ENCODE measurements at regions not wholly inside any gene's neighbourhood (a gene's known extent, or its start where the extent isn't known, plus 50 kb on each side); places are given as distances from the start of the nearest gene placed in this dataset.

DNA sequence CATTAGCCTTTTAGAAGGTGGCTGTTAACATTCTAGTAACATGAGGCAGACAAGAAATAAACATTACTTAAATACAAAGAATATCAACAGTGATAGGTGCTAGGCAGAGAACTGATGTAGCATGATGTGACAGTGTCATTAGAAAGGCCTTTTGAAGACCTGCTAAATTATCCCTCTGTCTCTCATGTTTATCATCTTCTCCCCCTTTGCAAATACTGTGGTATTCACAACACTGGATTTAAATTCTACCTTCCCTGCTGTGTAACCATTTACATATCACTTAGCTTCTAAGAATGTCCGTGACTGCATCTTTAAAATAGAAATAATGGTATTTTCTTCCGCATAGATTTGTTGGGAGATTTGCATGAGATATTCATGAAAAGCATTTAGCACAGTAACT, 74.4 kb upstream of the CLEC14A start:
- Histone ChIP-seq H3K9ac (ENCODE audit: low read depth, low read length) (no peak overlapping the region), H3K36me3 (ENCODE audit: insufficient read depth, low read depth, low read length) (no peaks in the 10 kb centered on the region), H3K27ac (ENCODE audit: low read length) (no peak overlapping the region), H3K9me3 (ENCODE audit: insufficient read depth, low read depth, low read length) (peaks cover 9% of the 10 kb centered on the region), H3K27me3 (ENCODE audit: insufficient read depth, low read length) (no peaks in the 10 kb centered on the region), H3K4me1 (ENCODE audit: insufficient read depth, low read length) (peaks cover 8% of the 10 kb centered on the region), H3K4me3 (ENCODE audit: low read length) (0 out of 2 replicates have a peak overlapping the region, but pooled peaks have one; percentile 6)

DNA sequence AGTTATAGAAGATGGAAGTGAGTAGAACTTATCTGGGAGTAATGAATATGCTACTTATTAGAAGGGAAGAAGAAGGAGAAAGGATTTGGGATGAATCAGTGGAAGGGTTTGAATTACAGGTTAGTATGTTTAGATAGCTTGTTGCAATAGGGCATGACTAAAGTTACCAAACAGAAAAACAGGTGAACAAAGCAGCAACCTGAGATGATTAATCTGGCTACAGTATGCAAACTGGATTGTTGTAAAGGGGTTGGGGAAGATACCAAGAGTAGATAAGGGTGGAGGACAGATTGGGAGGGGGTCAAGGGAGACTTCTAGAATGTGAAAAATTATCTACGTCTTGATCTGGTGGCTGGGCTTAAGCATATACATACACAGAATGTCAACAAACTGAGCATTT, 73.4 kb upstream of the CLEC14A start:
- Histone ChIP-seq H3K27me3 (ENCODE audit: insufficient read depth, low read length) (no peaks in the 10 kb centered on the region), H3K4me1 (ENCODE audit: insufficient read depth, low read length) (peaks cover 8% of the 10 kb centered on the region), H3K9ac (ENCODE audit: low read depth, low read length) (no peak overlapping the region), H3K27ac (ENCODE audit: low read length) (no peak overlapping the region), H3K4me3 (ENCODE audit: low read length) (no peak overlapping the region), H3K9me3 (ENCODE audit: insufficient read depth, low read depth, low read length) (peaks cover 9% of the 10 kb centered on the region), H3K36me3 (ENCODE audit: insufficient read depth, low read depth, low read length) (no peaks in the 10 kb centered on the region)

DNA sequence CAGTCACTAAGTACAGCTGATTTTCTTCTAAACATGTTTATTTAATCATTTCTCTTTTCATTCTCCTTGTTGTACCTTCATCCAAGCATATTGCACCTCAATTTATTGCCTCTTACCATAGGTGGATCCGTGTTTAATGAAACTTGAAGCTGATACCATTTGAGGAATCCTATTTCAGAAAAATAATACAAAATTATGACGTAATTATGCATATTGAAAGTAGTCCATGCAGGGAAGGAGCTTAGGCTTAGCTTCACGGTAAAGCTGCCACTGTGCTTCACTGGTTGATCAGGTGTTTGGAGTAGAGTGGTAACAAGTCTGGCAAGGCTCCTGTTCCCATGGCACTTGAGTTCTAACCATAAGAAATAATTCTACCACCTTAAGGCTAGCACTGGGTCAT, 61.0 kb upstream of the CLEC14A start:
- H3K27ac ChIP-seq (ENCODE audit: low read length) = no peak overlapping the region
- peaks cover 10% of the 10 kb centered on the region; the same call in 1 of the 2 replicates for H3K9me3 ChIP-seq (ENCODE audit: insufficient read depth, low read depth, low read length)
- H3K4me1 ChIP-seq (ENCODE audit: insufficient read depth, low read length) = no peaks in the 10 kb centered on the region
- H3K9ac ChIP-seq (ENCODE audit: low read depth, low read length) = no peak overlapping the region
- H3K4me3 ChIP-seq (ENCODE audit: low read length) = no peak overlapping the region
- H3K36me3 ChIP-seq (ENCODE audit: insufficient read depth, low read depth, low read length) = no peaks in the 10 kb centered on the region
- H3K27me3 ChIP-seq (ENCODE audit: insufficient read depth, low read length) = no peaks in the 10 kb centered on the region

DNA sequence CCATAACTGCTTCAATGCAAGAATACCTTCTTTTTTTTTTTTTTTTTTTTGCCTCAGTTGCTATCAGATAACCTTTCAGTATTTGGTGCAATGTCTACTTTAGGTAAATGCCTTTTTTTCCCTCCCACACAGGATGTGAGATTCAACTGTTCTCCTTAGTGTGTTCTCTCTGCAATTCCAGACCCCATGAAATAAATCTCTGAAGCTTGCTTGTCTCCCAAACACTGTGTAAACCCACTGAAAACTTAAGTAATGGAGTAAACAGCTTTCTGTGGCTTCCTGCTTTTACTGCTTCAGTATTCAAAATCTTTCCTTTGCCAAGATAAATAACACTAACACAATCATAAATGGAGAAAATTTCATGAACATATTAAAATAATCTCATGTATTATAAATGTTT, 55.8 kb upstream of the CLEC14A start:
- H3K27me3 ChIP-seq (ENCODE audit: insufficient read depth, low read length) = no peaks in the 10 kb centered on the region
- no peak overlapping the region for H3K27ac ChIP-seq (ENCODE audit: low read length)
- H3K9ac ChIP-seq (ENCODE audit: low read depth, low read length) = no peak overlapping the region
- no peaks in the 10 kb centered on the region for H3K9me3 ChIP-seq (ENCODE audit: insufficient read depth, low read depth, low read length)
- peaks cover 10% of the 10 kb centered on the region for H3K4me1 ChIP-seq (ENCODE audit: insufficient read depth, low read length)
- H3K36me3 ChIP-seq (ENCODE audit: insufficient read depth, low read depth, low read length) = no peaks in the 10 kb centered on the region
- no peak overlapping the region for H3K4me3 ChIP-seq (ENCODE audit: low read length)

GRCh38 chr14:38310420-38310995, 54.6 kb upstream of the CLEC14A start:
- no peak overlapping the region for H3K4me3 ChIP-seq (ENCODE audit: low read length)
- no peaks in the 10 kb centered on the region for H3K36me3 ChIP-seq (ENCODE audit: insufficient read depth, low read depth, low read length)
- H3K27me3 ChIP-seq (ENCODE audit: insufficient read depth, low read length) = no peaks in the 10 kb centered on the region
- no peak overlapping the region for H3K9ac ChIP-seq (ENCODE audit: low read depth, low read length)
- H3K9me3 ChIP-seq (ENCODE audit: insufficient read depth, low read depth, low read length) = no peaks in the 10 kb centered on the region
- peaks cover 10% of the 10 kb centered on the region for H3K4me1 ChIP-seq (ENCODE audit: insufficient read depth, low read length)
- no peak overlapping the region for H3K27ac ChIP-seq (ENCODE audit: low read length)

- Histone ChIP-seq H3K27ac (ENCODE audit: low read length) (no peak overlapping the region), H3K4me3 (ENCODE audit: low read length) (no peak overlapping the region), H3K9me3 (ENCODE audit: insufficient read depth, low read depth, low read length) (no peaks in the 10 kb centered on the region), H3K36me3 (ENCODE audit: insufficient read depth, low read depth, low read length) (no peaks in the 10 kb centered on the region), H3K4me1 (ENCODE audit: insufficient read depth, low read length) (peaks cover 10% of the 10 kb centered on the region), H3K9ac (ENCODE audit: low read depth, low read length) (no peak overlapping the region), H3K27me3 (ENCODE audit: insufficient read depth, low read length) (no peaks in the 10 kb centered on the region)
Measured at GRCh38 chr14:38309522-38310277, 53.8 kb upstream of the CLEC14A start.

Data from iPS-20b (cell line).